LNCaP clone FGC (cell line): ENCODE measurements at regions not wholly inside any gene's neighbourhood (a gene's known extent, or its start where the extent isn't known, plus 50 kb on each side); places are given as distances from the start of the nearest gene placed in this dataset.

Experiments used
- DNase-seq: peaks from one replicate; pipeline ENCODE4 v3.0.0-alpha.2; 2011; ENCODE audit warnings: low read depth
- H3K4me3 ChIP-seq: 2 replicates; pipeline ENCODE4 v1.5.1; 2011; ENCODE audit warnings: mild to moderate bottlenecking, low read depth, low read length, control low read depth
- CTCF ChIP-seq: IDR thresholded peaks from 2 replicates; pipeline ENCODE4 v1.5.1; 2012; ENCODE audit warnings: mild to moderate bottlenecking; ENCODE audit not compliant: control insufficient read depth, insufficient read depth; ENCODE audit errors: extremely low read depth

GRCh38 chr17:33889040-33889439 is 366.0 kb upstream of the CCL2 start:
- no peak for TF ChIP-seq CTCF
- no peak overlapping the region for H3K4me3 ChIP-seq
- DNase-seq = no peak

- no peak for DNase-seq
- TF ChIP-seq CTCF = no peak
- no peak overlapping the region for H3K4me3 ChIP-seq
Observed at GRCh38 chr17:33889766-33890165, 365.3 kb upstream of the CCL2 start.

GRCh38 chr17:33892717-33893591 is 362.1 kb upstream of the CCL2 start:
- TF ChIP-seq CTCF = no peak
- DNase-seq = no peak
- no peak overlapping the region for H3K4me3 ChIP-seq

- no peak for DNase-seq
- no peak overlapping the region for H3K4me3 ChIP-seq
- TF ChIP-seq CTCF = no peak
Observed at GRCh38 chr17:33895491-33895890, 359.6 kb upstream of the CCL2 start.

GRCh38 chr17:33896263-33896662 is 358.8 kb upstream of the CCL2 start:
- no peak for TF ChIP-seq CTCF
- no peak overlapping the region for H3K4me3 ChIP-seq
- DNase-seq = no peak

GRCh38 chr17:33901085-33901484 is 354.0 kb upstream of the CCL2 start:
- TF ChIP-seq CTCF = no peak
- no peak overlapping the region for H3K4me3 ChIP-seq
- DNase-seq = no peak
